PFSK-1 (cell line): ENCODE measurements at regions not wholly inside any gene's neighbourhood (a gene's known extent, or its start where the extent isn't known, plus 50 kb on each side); places are given as distances from the start of the nearest gene placed in this dataset.

Source experiments
- POLR2AphosphoS5 ChIP-seq: IDR thresholded peaks from 2 replicates; pipeline ENCODE4 v1.6.1; 2012; ENCODE audit warnings: low read depth, mild to moderate bottlenecking, control low read depth, low read length, moderate library complexity
- REST ChIP-seq, 2 experiments: IDR thresholded peaks; 2 replicates each; pipeline versions ENCODE4 v1.6.1 to v1.8.0; 2011 to 2012; ENCODE audit warnings: low read depth in 2 of 2, low read length in 2 of 2, control low read depth in 1 of 2, inconsistent platforms in 1 of 2, mild to moderate bottlenecking in 1 of 2, moderate library complexity in 1 of 2; ENCODE audit not compliant: insufficient read depth in 1 of 2
- SIN3A ChIP-seq: IDR thresholded peaks from 2 replicates; pipeline ENCODE4 v1.6.1; 2012; ENCODE audit warnings: mild to moderate bottlenecking, low read length, moderate library complexity, borderline replicate concordance; ENCODE audit not compliant: insufficient read depth

- TF ChIP-seq REST (IDR thresholded peaks at IDR 0.05; ENCODE audit: insufficient read depth in 1 of 2, low read depth in 2 of 2, low read length in 2 of 2) (no peak), POLR2AphosphoS5 (no peak), SIN3A (no peak)
These were observed 292.0 kb downstream of the FGFR2 start for GRCh38 chr10:121306159-121306673.
